Loucy (cell line): ENCODE measurements at regions not wholly inside any gene's neighbourhood (a gene's known extent, or its start where the extent isn't known, plus 50 kb on each side); places are given as distances from the start of the nearest gene placed in this dataset.

Experiments used
- H2AFZ ChIP-seq: fragments of 200-600 bp; sonication (generic); 2 replicates; pipeline ENCODE4 v1.6.0; 2016; ENCODE audit warnings: antibody characterized with exemption, mild to moderate bottlenecking, low read length, moderate library complexity
- H3F3A ChIP-seq: fragments of 200-600 bp; 2 replicates; pipeline ENCODE4 v1.6.0; 2016; ENCODE audit warnings: antibody characterized with exemption, low read depth, mild to moderate bottlenecking
- H3K27me3 ChIP-seq: fragments of 200-600 bp; sonication (generic); 2 replicates; pipeline ENCODE4 v1.6.1; 2014; ENCODE audit warnings: low read length, mild to moderate bottlenecking; ENCODE audit not compliant: insufficient read depth, poor library complexity, severe bottlenecking
- H3K36me3 ChIP-seq: fragments of 200-600 bp; sonication (generic); 2 replicates; pipeline ENCODE4 v1.6.1; 2016; ENCODE audit warnings: low read length; ENCODE audit not compliant: insufficient read depth
- H3K4me1 ChIP-seq: fragments of 200-600 bp; sonication (generic); 2 replicates; pipeline ENCODE4 v1.5.1; 2014; ENCODE audit warnings: low read length, mild to moderate bottlenecking; ENCODE audit not compliant: insufficient read depth, poor library complexity, severe bottlenecking
- H3K4me2 ChIP-seq: fragments of 200-600 bp; sonication (generic); 2 replicates; pipeline ENCODE4 v1.6.0; 2014; ENCODE audit warnings: antibody characterized with exemption, low read length, low read depth, mild to moderate bottlenecking; ENCODE audit not compliant: poor library complexity, severe bottlenecking
- H3K4me3 ChIP-seq: fragments of 200-600 bp; sonication (generic); 2 replicates; pipeline ENCODE4 v1.5.1; 2014; ENCODE audit warnings: low read length, mild to moderate bottlenecking, mixed read lengths; ENCODE audit not compliant: poor library complexity, severe bottlenecking
- H3K79me2 ChIP-seq: fragments of 200-600 bp; sonication (generic); 2 replicates; pipeline ENCODE4 v1.6.1; 2014; ENCODE audit warnings: low read length; ENCODE audit not compliant: insufficient read depth
- H3K9ac ChIP-seq: fragments of 200-600 bp; sonication (generic); 2 replicates; pipeline ENCODE4 v1.6.0; 2014; ENCODE audit warnings: mild to moderate bottlenecking, low read depth, low read length, moderate library complexity; ENCODE audit not compliant: poor library complexity, severe bottlenecking
- H3K9me2 ChIP-seq: fragments of 200-600 bp; sonication (generic); replicated peaks from 2 replicates; pipeline ENCODE4 v1.6.1; 2016; ENCODE audit warnings: low read depth, low read length, mixed read lengths
- H3K9me3 ChIP-seq: fragments of 200-600 bp; sonication (generic); 2 replicates; pipeline ENCODE4 v1.6.1; 2014; ENCODE audit warnings: mild to moderate bottlenecking, antibody characterized with exemption, low read length, low read depth; ENCODE audit not compliant: insufficient read depth
- H4K20me1 ChIP-seq: fragments of 200-600 bp; sonication (generic); 2 replicates; pipeline ENCODE4 v1.6.0; 2014; ENCODE audit warnings: antibody characterized with exemption, low read length, mild to moderate bottlenecking; ENCODE audit not compliant: insufficient read depth, poor library complexity, severe bottlenecking
- EZH2phosphoT487 ChIP-seq: fragments of 200-600 bp; IDR thresholded peaks from 2 replicates; pipeline ENCODE4 v1.6.1; 2018; ENCODE audit warnings: antibody characterized with exemption, mild to moderate bottlenecking, moderate library complexity, borderline replicate concordance
- TF ChIP-seq, protein P1 (sequence below): fragments of 200-600 bp; sonication (generic); conservative IDR thresholded peaks from 2 replicates; pipeline ENCODE4 v1.5.1; 2014; ENCODE audit warnings: mild to moderate bottlenecking, antibody characterized with exemption, low read length

DNA sequence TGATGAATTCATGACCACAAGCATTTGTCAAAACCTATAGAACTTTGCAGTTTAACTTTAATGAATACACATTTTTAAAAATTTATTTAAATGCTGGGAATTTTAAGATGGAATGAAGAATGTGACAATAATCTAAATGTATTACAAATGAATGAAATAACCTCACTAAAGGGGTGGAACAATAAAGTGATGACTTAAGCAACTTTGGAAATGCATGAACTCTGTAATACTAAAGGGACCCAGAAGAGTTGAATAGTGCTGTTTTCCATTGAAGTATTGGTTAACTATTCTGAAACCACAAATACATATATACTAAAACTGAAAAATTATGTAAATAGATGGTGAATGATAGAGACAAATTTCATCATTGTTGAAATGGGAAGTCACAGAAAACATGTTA is 1395.1 kb downstream of the NCAM2 start:
- Histone ChIP-seq H3K27me3 (no peaks in the 10 kb centered on the region), H3K4me1 (no peaks in the 10 kb centered on the region), H3K36me3 (no peaks in the 10 kb centered on the region), H3F3A (no peaks in the 10 kb centered on the region), H3K9me2 (no peaks in the 10 kb centered on the region), H3K9ac (no peak overlapping the region), H2AFZ (no peak overlapping the region), H4K20me1 (no peaks in the 10 kb centered on the region), H3K79me2 (no peaks in the 10 kb centered on the region), H3K9me3 (no peaks in the 10 kb centered on the region), H3K4me2 (no peak overlapping the region), H3K4me3 (no peak overlapping the region)
- TF ChIP-seq, protein P1, sequence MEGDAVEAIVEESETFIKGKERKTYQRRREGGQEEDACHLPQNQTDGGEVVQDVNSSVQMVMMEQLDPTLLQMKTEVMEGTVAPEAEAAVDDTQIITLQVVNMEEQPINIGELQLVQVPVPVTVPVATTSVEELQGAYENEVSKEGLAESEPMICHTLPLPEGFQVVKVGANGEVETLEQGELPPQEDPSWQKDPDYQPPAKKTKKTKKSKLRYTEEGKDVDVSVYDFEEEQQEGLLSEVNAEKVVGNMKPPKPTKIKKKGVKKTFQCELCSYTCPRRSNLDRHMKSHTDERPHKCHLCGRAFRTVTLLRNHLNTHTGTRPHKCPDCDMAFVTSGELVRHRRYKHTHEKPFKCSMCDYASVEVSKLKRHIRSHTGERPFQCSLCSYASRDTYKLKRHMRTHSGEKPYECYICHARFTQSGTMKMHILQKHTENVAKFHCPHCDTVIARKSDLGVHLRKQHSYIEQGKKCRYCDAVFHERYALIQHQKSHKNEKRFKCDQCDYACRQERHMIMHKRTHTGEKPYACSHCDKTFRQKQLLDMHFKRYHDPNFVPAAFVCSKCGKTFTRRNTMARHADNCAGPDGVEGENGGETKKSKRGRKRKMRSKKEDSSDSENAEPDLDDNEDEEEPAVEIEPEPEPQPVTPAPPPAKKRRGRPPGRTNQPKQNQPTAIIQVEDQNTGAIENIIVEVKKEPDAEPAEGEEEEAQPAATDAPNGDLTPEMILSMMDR = no peak
- no peak for TF ChIP-seq EZH2phosphoT487

- H3K36me3 ChIP-seq = no peaks in the 10 kb centered on the region
- H3K4me3 ChIP-seq = no peak overlapping the region
- no peaks in the 10 kb centered on the region for H3F3A ChIP-seq
- TF ChIP-seq EZH2phosphoT487 = no peak
- TF ChIP-seq, protein P1 = no peak
- no peaks in the 10 kb centered on the region for H3K79me2 ChIP-seq
- no peaks in the 10 kb centered on the region for H3K9me3 ChIP-seq
- H3K27me3 ChIP-seq = no peaks in the 10 kb centered on the region
- no peaks in the 10 kb centered on the region for H3K9me2 ChIP-seq
- no peaks in the 10 kb centered on the region for H4K20me1 ChIP-seq
- no peak overlapping the region for H3K4me2 ChIP-seq
- H2AFZ ChIP-seq = no peak overlapping the region
- H3K4me1 ChIP-seq = no peaks in the 10 kb centered on the region
- H3K9ac ChIP-seq = no peak overlapping the region
Observed at GRCh38 chr21:22395965-22396364, 1397.8 kb downstream of the NCAM2 start.

- Histone ChIP-seq H3K9ac (no peak overlapping the region), H3K4me3 (no peak overlapping the region), H3K36me3 (no peaks in the 10 kb centered on the region), H3F3A (no peaks in the 10 kb centered on the region), H3K4me1 (no peaks in the 10 kb centered on the region), H4K20me1 (no peaks in the 10 kb centered on the region), H3K9me2 (no peaks in the 10 kb centered on the region), H3K79me2 (no peaks in the 10 kb centered on the region), H3K27me3 (no peaks in the 10 kb centered on the region), H3K4me2 (no peak overlapping the region), H2AFZ (no peak overlapping the region), H3K9me3 (no peaks in the 10 kb centered on the region)
- TF ChIP-seq, protein P1 = no peak
- no peak for TF ChIP-seq EZH2phosphoT487
Observed at GRCh38 chr21:22399681-22400514, 1401.7 kb downstream of the NCAM2 start.
